GM21723 (cell line): ENCODE measurements at regions not wholly inside any gene's neighbourhood (a gene's known extent, or its start where the extent isn't known, plus 50 kb on each side); places are given as distances from the start of the nearest gene placed in this dataset.

Source experiments
- ATAC-seq: cut with Tn5 transposase; IDR thresholded peaks from one replicate; pipeline ENCODE4 v1.9.1; 2021; ENCODE audit warnings: mild to moderate bottlenecking, moderate library complexity; ENCODE audit not compliant: unreplicated experiment

GRCh38 chr12:124389725-124390441 is 95.0 kb downstream of the RFLNA start:
- no peak for ATAC-seq

- no peak for ATAC-seq
Measured at GRCh38 chr12:124389138-124389724, 94.3 kb downstream of the RFLNA start.

DNA sequence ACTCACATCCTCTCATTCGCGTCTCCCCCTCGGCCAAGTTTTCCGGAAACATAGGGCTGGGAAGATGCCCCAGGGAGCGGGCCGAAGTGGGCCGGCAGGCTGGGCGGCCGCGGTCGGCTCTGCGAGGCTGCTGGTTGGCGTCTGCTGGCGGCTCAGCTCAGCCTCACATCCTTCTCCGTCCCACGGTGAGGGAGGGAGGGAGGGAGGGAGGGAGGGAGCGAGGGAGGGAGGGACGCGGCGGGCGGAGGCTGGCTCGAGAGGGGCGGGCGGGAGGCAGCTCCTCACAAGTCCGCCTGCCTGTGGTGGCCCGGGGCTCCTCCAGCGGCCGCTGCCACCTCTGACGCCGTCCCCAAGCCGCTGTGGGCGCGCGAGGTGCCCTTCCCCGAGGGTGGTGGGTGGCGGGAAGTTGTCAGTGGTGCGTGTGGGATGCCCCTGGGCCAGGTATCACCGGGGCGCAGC is 93.8 kb downstream of the RFLNA start:
- no peak for ATAC-seq

GRCh38 chr12:124388038-124388671 is 93.3 kb downstream of the RFLNA start:
- ATAC-seq = no peak

DNA sequence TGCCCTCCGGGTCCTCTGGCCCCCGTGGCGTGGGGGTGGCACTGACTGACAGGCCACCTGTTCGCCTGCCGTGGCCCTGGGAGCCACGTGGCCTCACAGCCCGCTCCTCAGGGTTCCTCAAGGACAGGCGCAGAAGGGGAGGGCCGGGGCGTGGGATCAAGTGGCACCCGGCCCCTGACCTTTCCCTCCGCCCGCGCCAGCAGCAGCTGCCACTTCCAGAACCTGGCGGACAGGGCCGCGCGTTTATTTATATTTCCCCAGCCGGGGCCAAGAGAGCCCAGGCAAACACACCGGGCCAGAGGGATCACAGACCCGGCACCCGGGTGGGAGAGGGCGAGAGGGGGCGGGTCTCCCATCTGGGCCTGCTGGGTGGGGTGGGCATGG is 92.6 kb downstream of the RFLNA start:
- no peak for ATAC-seq

DNA sequence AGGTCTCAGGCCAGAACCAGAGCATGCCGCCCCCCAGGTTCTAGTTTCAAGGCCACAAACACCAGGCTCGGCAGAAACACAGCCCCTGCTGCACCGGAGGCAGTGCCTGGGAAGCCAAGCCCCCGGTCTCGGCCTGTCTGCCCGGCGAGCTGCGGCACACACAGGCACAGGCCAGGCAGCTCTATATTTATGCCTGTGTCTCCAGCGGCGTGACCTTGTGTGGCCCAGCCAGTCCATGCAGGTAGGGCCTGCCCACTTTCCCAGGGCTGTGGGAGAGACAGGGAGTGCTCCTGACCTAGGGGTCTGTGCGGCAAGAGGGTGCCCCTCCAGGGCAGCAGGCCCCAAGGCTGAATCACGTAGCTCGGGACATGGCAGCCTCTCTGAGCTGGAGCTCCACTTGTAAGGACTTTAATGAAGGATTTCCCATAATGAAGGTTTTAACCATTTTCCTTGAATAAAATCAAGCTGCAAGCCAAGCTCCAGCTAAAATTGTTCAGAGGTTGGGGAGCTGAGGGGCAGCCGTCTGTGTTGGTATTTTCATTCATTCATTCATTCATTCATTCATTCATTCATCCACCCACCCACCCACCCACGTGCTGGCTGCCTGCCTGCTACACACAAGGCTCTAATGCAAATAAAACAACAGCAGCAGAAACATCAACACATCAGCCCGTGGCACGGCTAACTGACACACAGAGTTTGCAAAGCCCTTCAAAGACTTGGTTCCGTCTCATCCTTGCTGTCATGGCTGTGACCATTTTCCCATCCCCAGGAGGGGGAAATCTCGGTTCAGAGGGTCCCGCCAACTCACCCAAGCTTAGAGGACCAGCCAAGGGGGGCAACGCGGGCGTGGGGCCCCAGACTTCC is 92.0 kb downstream of the RFLNA start:
- no peak for ATAC-seq

DNA sequence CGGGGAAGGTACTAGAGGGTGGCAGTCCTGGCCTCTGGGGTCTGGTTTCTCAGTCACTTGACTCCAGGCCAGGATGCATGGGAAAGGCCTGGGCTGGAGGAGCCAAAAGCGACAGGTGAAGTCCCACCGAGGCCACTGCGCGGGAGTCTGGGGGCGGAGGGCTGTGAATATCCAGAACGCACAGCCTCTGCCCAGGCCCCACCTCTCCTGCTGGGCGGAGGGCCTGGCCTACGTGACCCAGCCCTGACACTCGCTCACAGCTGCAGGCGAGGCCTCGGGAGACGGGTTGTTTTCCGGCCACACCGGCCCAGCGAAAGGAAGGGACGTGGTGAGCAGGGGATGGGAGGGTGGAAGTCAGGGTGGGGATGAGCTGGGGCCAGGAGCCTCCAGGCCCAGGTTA is 91.2 kb downstream of the RFLNA start:
- no peak for ATAC-seq

DNA sequence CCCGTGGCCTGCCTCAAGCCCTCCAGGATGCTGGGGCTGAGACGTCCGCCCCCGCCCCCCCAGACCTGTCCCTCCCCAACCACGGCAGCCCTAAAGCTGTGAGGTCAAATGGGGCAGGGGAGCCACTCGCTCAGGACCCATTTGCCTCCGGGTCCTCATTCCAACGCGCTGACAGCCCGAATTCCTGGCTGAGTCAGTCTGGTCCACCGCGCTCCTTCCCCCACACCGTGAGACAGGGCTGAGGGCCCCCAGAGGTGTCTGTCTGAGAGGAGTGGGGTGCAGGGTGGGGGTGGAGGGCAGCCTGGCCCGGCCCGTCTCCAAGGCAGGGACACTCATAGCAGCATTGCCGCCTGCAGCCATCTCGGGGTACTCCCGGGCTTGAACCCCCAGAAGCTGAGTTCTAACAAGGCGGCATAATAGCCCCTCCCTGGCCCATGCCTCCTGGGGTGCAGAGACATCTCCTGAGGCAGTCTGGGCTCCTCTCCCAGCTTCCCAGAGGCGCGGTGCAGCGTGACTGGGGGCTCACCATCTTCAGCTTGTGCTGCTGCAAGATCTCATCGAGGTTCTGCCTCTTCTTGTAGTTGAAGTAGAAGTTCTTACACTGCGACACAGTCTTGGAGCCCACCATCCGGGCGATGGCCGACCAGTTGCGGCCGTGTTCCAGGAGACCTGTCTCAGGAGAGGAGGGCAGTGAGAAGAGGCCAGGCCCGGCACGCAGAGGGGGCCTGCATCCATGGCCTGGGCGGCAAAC is 90.5 kb downstream of the RFLNA start:
- ATAC-seq = no peak

DNA sequence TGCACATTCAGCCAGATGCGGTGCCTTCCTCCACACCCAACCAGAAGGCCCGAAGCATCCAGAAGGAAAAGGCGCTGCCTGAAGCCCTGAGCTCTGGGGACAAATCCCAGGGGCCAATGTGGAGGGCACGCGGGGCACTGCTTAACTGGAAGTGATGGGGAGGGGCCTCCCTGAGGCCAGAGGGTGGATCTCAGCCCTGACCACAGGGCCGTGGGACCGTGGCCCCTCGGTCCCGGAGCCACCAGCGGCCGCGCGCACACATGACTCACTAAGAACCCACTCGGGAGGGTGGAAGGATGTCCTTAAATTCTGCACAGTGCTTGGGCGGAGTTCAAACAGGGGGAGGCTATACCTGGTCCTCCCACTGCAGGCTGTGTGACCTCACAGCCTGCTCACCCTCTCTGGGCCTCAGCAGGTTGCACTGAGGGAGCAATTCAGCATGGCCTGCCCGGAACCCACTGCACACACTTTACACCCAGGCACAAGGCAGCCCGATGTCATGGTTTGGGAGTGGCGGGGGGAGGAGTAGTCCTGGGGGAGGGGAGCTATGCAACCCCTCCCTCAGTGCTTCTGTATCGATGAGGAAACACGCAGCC is 89.5 kb downstream of the RFLNA start:
- no peak for ATAC-seq

- no peak for ATAC-seq
Measured at GRCh38 chr12:124383028-124383427, 88.1 kb downstream of the RFLNA start.

- ATAC-seq = no peak
Measured at GRCh38 chr12:124381456-124382296, 86.8 kb downstream of the RFLNA start.

DNA sequence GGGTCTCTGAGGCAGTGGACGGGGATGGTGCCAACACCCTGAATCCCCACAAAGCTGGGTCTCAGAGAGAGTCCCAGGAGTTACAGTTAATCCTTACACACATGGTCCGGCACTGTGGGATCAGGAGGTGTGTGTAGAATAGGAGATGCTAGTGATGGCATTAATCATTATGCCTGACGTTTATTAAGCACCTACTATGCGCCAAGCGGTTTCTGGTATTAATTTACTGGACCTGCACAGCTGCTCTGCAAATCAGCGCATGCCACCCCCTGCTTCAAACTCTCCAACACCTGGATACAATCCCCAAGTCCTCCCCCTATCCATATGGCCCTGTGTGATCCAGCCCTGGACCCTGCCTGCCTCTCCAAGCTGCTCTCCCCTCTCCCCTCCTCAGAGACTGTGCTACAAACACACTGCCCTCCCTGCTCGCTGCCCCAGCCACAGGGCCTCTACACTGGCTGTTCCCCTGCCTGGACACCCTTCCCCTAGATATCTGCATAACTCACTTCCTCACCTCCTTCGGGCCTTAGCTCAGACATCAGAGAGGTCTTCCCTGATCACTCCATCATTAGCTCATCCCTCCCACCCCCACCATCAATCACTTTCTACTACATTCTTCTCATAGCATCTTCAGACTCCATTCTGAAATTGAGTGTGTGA is 86.0 kb downstream of the RFLNA start:
- ATAC-seq = no peak

GRCh38 chr12:124379938-124380754 is 85.3 kb downstream of the RFLNA start:
- no peak for ATAC-seq

GRCh38 chr12:124379379-124379937 is 84.6 kb downstream of the RFLNA start:
- no peak for ATAC-seq

GRCh38 chr12:124378926-124379325 is 84.0 kb downstream of the RFLNA start:
- ATAC-seq = no peak

DNA sequence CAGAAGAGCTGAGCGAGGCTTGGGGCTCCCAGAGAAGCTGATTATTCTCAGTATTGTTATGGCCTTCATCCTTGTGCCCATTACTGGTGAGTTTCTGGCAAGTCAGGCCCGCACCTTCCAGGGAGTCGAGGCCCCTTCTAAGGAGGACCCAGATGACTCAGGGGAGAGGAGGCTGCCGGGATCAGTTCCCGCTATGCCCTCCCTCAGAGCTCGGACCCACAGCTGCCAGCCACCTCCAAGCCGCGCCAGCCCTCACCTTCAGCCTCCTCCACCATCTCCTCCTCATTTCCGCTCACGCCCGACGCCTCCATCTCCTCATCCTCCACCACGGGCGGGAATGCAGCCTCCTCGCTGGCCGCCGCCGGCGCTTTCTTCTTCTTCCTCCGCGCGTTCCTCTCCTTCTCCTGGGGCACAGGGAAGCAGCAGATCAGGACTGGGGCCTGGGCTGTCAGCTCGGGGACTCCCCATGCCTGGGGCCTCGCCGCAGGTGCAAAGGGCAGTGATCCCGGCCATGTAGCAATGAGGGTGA is 83.2 kb downstream of the RFLNA start:
- ATAC-seq = no peak

- no peak for ATAC-seq
Measured at GRCh38 chr12:124376435-124376834, 81.5 kb downstream of the RFLNA start.
